Smooth muscle cell (in vitro differentiated cells): ENCODE measurements at regions not wholly inside any gene's neighbourhood (a gene's known extent, or its start where the extent isn't known, plus 50 kb on each side); places are given as distances from the start of the nearest gene placed in this dataset.

Experiments
- DNase-seq: peaks from one replicate; lab custom pipeline; 2025; ENCODE audit not compliant: unreplicated experiment; lab: John Stamatoyannopoulos, UW
- H2AFZ ChIP-seq: fragments of 200-600 bp; sonication (generic); 2 replicates; pipeline ENCODE4 v1.6.0; 2016; ENCODE audit warnings: antibody characterized with exemption, low read depth, mild to moderate bottlenecking
- H3F3A ChIP-seq: fragments of 200-600 bp; sonication (generic); 2 replicates; pipeline ENCODE4 v1.6.0; 2017; ENCODE audit warnings: antibody characterized with exemption, low read depth
- H3K27ac ChIP-seq: fragments of 200-600 bp; sonication (generic); 2 replicates; pipeline ENCODE4 v1.5.1; 2016; ENCODE audit warnings: low read depth, mild to moderate bottlenecking
- H3K27me3 ChIP-seq: fragments of 200-600 bp; sonication (generic); 2 replicates; pipeline ENCODE4 v1.6.1; 2016; ENCODE audit warnings: low read depth, mild to moderate bottlenecking
- H3K36me3 ChIP-seq: fragments of 200-600 bp; sonication (generic); 2 replicates; pipeline ENCODE4 v1.5.1; 2016; ENCODE audit warnings: low read depth
- H3K4me1 ChIP-seq: fragments of 200-600 bp; sonication (generic); 2 replicates; pipeline ENCODE4 v1.5.1; 2016; ENCODE audit warnings: low read depth
- H3K4me2 ChIP-seq: fragments of 200-600 bp; sonication (generic); 2 replicates; pipeline ENCODE4 v1.6.0; 2016; ENCODE audit warnings: mild to moderate bottlenecking
- H3K4me3 ChIP-seq: fragments of 200-600 bp; sonication (generic); 2 replicates; pipeline ENCODE4 v1.5.1; 2016; ENCODE audit warnings: mild to moderate bottlenecking
- H3K79me2 ChIP-seq: fragments of 200-600 bp; sonication (generic); 2 replicates; pipeline ENCODE4 v1.6.0; 2016; ENCODE audit warnings: low read depth, mild to moderate bottlenecking
- H3K9ac ChIP-seq: fragments of 200-600 bp; sonication (generic); 2 replicates; pipeline ENCODE4 v1.6.0; 2016; ENCODE audit warnings: low read depth
- H3K9me3 ChIP-seq: fragments of 200-600 bp; sonication (generic); replicated peaks from 2 replicates; pipeline ENCODE4 v1.5.1; 2016; ENCODE audit warnings: low read depth
- H4K20me1 ChIP-seq: fragments of 200-600 bp; sonication (generic); 2 replicates; pipeline ENCODE4 v1.6.0; 2016; ENCODE audit warnings: low read depth
- WGBS: methylation state at CpG from one replicate; pipeline ENCODE4 v1.1.7; 2016; ENCODE audit warnings: low lambda C conversion rate; 5-methylcytosine and 5-hydroxymethylcytosine counted together
- TF ChIP-seq, protein P1 (sequence below): fragments of 200-600 bp; sonication (generic); IDR thresholded peaks from 2 replicates; pipeline ENCODE4 v1.5.1; 2017; ENCODE audit warnings: borderline replicate concordance, mild to moderate bottlenecking, antibody characterized with exemption; ENCODE audit not compliant: insufficient read depth, poor library complexity, severe bottlenecking

GRCh38 chr1:36667836-36668235 lies 185.1 kb upstream of the CSF3R start:
- Histone ChIP-seq H3K4me3 (no peak overlapping the region), H3K79me2 (no peaks in the 10 kb centered on the region), H4K20me1 (no peaks in the 10 kb centered on the region), H3K36me3 (no peaks in the 10 kb centered on the region), H2AFZ (no peak overlapping the region), H3K27me3 (peaks cover 28% of the 10 kb centered on the region), H3K27ac (no peak overlapping the region), H3F3A (no peaks in the 10 kb centered on the region), H3K9ac (no peak overlapping the region), H3K9me3 (no peaks in the 10 kb centered on the region), H3K4me1 (peaks cover 24% of the 10 kb centered on the region), H3K4me2 (no peak overlapping the region)
- TF ChIP-seq, protein P1, sequence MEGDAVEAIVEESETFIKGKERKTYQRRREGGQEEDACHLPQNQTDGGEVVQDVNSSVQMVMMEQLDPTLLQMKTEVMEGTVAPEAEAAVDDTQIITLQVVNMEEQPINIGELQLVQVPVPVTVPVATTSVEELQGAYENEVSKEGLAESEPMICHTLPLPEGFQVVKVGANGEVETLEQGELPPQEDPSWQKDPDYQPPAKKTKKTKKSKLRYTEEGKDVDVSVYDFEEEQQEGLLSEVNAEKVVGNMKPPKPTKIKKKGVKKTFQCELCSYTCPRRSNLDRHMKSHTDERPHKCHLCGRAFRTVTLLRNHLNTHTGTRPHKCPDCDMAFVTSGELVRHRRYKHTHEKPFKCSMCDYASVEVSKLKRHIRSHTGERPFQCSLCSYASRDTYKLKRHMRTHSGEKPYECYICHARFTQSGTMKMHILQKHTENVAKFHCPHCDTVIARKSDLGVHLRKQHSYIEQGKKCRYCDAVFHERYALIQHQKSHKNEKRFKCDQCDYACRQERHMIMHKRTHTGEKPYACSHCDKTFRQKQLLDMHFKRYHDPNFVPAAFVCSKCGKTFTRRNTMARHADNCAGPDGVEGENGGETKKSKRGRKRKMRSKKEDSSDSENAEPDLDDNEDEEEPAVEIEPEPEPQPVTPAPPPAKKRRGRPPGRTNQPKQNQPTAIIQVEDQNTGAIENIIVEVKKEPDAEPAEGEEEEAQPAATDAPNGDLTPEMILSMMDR, result no peak
- no peak for DNase-seq
- 78% methylated on average over 4 of the region's 4 CpGs for WGBS

DNA sequence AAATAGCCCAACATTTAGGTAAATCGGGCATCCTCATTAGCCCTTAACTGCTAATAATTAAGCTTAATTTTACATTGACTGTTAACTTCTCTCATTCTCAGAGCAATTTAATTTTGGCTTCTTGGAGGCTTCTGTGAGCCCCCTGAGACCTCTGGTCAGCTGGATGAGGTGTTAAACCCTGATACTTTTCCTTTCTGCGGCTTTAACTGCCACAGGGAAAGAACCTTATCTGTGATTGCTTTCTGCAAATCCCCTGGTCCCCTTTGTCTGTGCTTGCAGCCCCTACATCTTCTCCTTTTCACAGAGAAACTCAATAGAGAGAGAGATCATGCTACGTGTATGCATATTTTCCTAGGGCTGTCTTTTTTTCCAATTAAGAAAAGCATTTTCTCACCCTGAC lies 184.5 kb upstream of the CSF3R start:
- H3K9ac ChIP-seq, result no peak overlapping the region
- H2AFZ ChIP-seq, result no peak overlapping the region
- no peaks in the 10 kb centered on the region for H3F3A ChIP-seq
- H3K27me3 ChIP-seq, result peaks cover 23% of the 10 kb centered on the region
- 65% methylated on average over 3 of the region's 3 CpGs for WGBS
- no peak overlapping the region for H3K27ac ChIP-seq
- DNase-seq, result no peak
- H3K4me2 ChIP-seq, result no peak overlapping the region
- peaks cover 18% of the 10 kb centered on the region for H3K4me1 ChIP-seq
- H4K20me1 ChIP-seq, result no peaks in the 10 kb centered on the region
- H3K4me3 ChIP-seq, result no peak overlapping the region
- no peaks in the 10 kb centered on the region for H3K36me3 ChIP-seq
- no peaks in the 10 kb centered on the region for H3K79me2 ChIP-seq
- H3K9me3 ChIP-seq, result no peaks in the 10 kb centered on the region
- TF ChIP-seq, protein P1, result no peak

GRCh38 chr1:36665478-36666080 lies 182.9 kb upstream of the CSF3R start:
- Histone ChIP-seq H3K36me3 (no peaks in the 10 kb centered on the region), H2AFZ (no peak overlapping the region), H3K4me2 (no peak overlapping the region), H3K4me3 (no peak overlapping the region), H3K9me3 (no peaks in the 10 kb centered on the region), H3K27me3 (peaks cover 25% of the 10 kb centered on the region), H3K79me2 (no peaks in the 10 kb centered on the region), H3F3A (no peaks in the 10 kb centered on the region), H3K9ac (no peak overlapping the region), H3K27ac (no peak overlapping the region), H3K4me1 (peaks cover 17% of the 10 kb centered on the region), H4K20me1 (no peaks in the 10 kb centered on the region)
- TF ChIP-seq, protein P1, result no peak
- WGBS, result 83% methylated on average over 9 of the region's 9 CpGs
- no peak for DNase-seq
